ENCODE measurements at regions not wholly inside any gene's neighbourhood (a gene's known extent, or its start where the extent isn't known, plus 50 kb on each side); places are given as distances from the start of the nearest gene placed in this dataset.

DNA sequence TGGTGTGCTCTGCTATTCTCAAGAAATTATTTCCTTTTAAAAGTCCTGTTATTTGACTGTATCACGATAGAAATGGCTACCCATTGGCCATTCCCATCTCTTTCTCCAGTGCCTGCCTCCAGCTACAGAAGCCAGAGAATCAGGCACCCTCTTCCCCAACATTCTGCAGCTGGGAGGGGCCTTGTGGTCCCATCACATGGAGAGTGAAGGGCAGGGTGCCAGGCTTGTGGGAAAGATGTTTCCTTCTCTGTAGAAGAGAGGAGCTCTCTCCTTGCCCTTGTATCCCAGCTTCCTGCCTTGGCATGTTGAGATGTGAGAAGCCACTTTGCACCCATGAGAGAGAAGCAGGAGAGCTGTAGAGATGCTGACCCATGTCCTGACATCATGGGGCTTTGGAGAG is 465.0 kb downstream of the MTRR start:
- DNase-seq (ENCODE audit: low read depth) = no peak
- no peak for TF ChIP-seq CTCF (IDR thresholded peaks at IDR 0.05; ENCODE audit: control insufficient read depth, insufficient read depth, low read depth, low read length, missing control alignments)
- H3K4me3 ChIP-seq (ENCODE audit: control insufficient read depth, low read depth, low read length) = no peak overlapping the region

DNA sequence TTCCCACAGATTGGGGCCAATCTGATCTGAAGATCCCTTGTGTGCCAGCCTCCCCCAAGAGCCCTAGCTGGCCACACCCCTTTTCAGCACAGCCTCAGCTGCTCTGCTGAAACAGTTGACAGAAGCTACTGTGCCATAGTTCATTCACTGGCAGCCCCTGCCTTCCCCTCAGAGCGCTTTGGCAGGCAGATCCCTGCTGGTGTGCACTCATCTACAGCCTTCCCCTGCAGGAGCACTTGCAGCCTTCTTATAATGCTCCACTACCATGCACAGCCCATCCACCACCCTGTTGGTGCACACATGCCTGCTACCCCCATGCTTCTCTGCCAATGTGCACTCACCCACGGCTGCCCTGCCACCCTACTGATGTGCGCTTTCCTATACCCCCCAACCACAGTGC is 471.3 kb downstream of the MTRR start:
- no peak for DNase-seq (ENCODE audit: low read depth)
- no peak overlapping the region for H3K4me3 ChIP-seq (ENCODE audit: control insufficient read depth, low read depth, low read length)
- TF ChIP-seq CTCF (IDR thresholded peaks at IDR 0.05; ENCODE audit: control insufficient read depth, insufficient read depth, low read depth, low read length, missing control alignments) = no peak

- TF ChIP-seq CTCF (IDR thresholded peaks at IDR 0.05; ENCODE audit: control insufficient read depth, insufficient read depth, low read depth, low read length, missing control alignments) = peak; percentile 58
- H3K4me3 ChIP-seq (ENCODE audit: control insufficient read depth, low read depth, low read length) = no peak overlapping the region
- no peak for DNase-seq (ENCODE audit: low read depth)
These were observed 471.9 kb downstream of the MTRR start for GRCh38 chr5:8340739-8341344.

- DNase-seq (ENCODE audit: low read depth) = no peak
- H3K4me3 ChIP-seq (ENCODE audit: control insufficient read depth, low read depth, low read length) = no peak overlapping the region
- TF ChIP-seq CTCF (IDR thresholded peaks at IDR 0.05; ENCODE audit: control insufficient read depth, insufficient read depth, low read depth, low read length, missing control alignments) = no peak
These were observed 472.5 kb downstream of the MTRR start for GRCh38 chr5:8341406-8341805.

- H3K4me3 ChIP-seq (ENCODE audit: control insufficient read depth, low read depth, low read length) = no peak overlapping the region
- DNase-seq (ENCODE audit: low read depth) = no peak
- TF ChIP-seq CTCF (IDR thresholded peaks at IDR 0.05; ENCODE audit: control insufficient read depth, insufficient read depth, low read depth, low read length, missing control alignments) = no peak
These were observed 479.0 kb downstream of the MTRR start for GRCh38 chr5:8347984-8348383.

DNA sequence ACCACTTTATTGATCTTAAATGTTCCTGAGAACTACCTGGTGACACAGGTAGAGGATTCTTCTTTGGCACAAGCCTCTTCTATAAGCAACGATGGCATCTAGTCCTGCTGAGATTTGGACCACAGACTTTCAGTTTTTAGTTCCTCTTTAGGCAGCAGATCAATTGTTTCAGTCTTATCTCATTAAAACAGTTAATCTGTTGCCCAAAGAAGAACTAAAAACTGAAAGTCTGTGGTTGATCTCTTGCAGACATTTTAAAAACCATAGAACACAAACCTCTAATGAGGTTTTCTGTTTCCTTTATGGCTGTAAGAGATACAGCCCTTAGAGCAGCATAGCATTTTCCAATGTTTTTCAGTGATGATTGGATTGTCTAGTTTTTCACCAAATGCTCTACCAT is 480.9 kb downstream of the MTRR start:
- no peak overlapping the region for H3K4me3 ChIP-seq (ENCODE audit: control insufficient read depth, low read depth, low read length)
- no peak for DNase-seq (ENCODE audit: low read depth)
- no peak for TF ChIP-seq CTCF (IDR thresholded peaks at IDR 0.05; ENCODE audit: control insufficient read depth, insufficient read depth, low read depth, low read length, missing control alignments)
